Transverse colon (tissue), 4 donors: ENCODE measurements at regions not wholly inside any gene's neighbourhood (a gene's known extent, or its start where the extent isn't known, plus 50 kb on each side); places are given as distances from the start of the nearest gene placed in this dataset.

Experiments
- CTCF ChIP-seq, 5 experiments: fragments of 200-600 bp in 3 of 5; fragments of 450-650 bp in 2 of 5; sonication (generic) in 3 of 5; IDR thresholded peaks; 1 replicate in 2 of 5; 2 replicates in 3 of 5; pipeline ENCODE4 v1.5.1; 2016 to 2017; ENCODE audit warnings: antibody characterized with exemption in 5 of 5, inconsistent platforms in 3 of 5, mild to moderate bottlenecking in 2 of 5, moderate library complexity in 1 of 5
- POLR2A ChIP-seq: fragments of 450-650 bp; IDR thresholded peaks from one replicate; pipeline ENCODE4 v1.6.1; 2016; ENCODE audit warnings: antibody characterized with exemption, mild to moderate bottlenecking, moderate library complexity
- POLR2AphosphoS5 ChIP-seq, 3 donors: sonication (generic); formaldehyde crosslinking; IDR thresholded peaks; one replicate each; pipeline ENCODE4 v1.6.1; 2016; ENCODE audit warnings: antibody characterized with exemption in 3 of 3

GRCh38 chr6:10166031-10166430, 248.8 kb downstream of the TFAP2A start:
- TF ChIP-seq CTCF (IDR thresholded peaks at IDR 0.05) (no peak), POLR2A (no peak), POLR2AphosphoS5 (IDR thresholded peaks at IDR 0.05) (no peak)
